Mesendoderm (in vitro differentiated cells): ENCODE measurements at regions not wholly inside any gene's neighbourhood (a gene's known extent, or its start where the extent isn't known, plus 50 kb on each side); places are given as distances from the start of the nearest gene placed in this dataset.

ENCODE experiments used
- DNase-seq: peaks from one replicate; pipeline ENCODE4 v3.0.0; 2013
- H2AK5ac ChIP-seq: 2 replicates; pipeline ENCODE4 v1.6.1; 2013; ENCODE audit warnings: low read length, inconsistent platforms
- H2BK120ac ChIP-seq: 2 replicates; pipeline ENCODE4 v1.6.1; 2013; ENCODE audit warnings: low read depth, mild to moderate bottlenecking, low read length, moderate library complexity, mixed read lengths
- H2BK15ac ChIP-seq: replicated peaks from 2 replicates; pipeline ENCODE4 v1.6.1; 2013; ENCODE audit warnings: low read depth, mild to moderate bottlenecking, moderate library complexity
- H2BK5ac ChIP-seq: 2 replicates; pipeline ENCODE4 v1.6.1; 2013; ENCODE audit warnings: low read length, inconsistent platforms
- H3K18ac ChIP-seq: 2 replicates; pipeline ENCODE4 v1.6.1; 2013; ENCODE audit warnings: mild to moderate bottlenecking, low read length, mixed read lengths
- H3K23ac ChIP-seq: one replicate; pipeline ENCODE4 v1.6.1; 2013; ENCODE audit warnings: low read length
- H3K27ac ChIP-seq: 2 replicates; pipeline ENCODE4 v1.5.1; 2013; ENCODE audit warnings: low read depth, mild to moderate bottlenecking, inconsistent platforms, low read length, moderate library complexity
- H3K27me3 ChIP-seq: 2 replicates; pipeline ENCODE4 v1.6.1; 2013; ENCODE audit warnings: low read length, control low read depth, mild to moderate bottlenecking, inconsistent platforms; ENCODE audit not compliant: insufficient read depth, poor library complexity
- H3K36me3 ChIP-seq: 2 replicates; pipeline ENCODE4 v1.6.1; 2013; ENCODE audit warnings: low read length, inconsistent platforms; ENCODE audit not compliant: control insufficient read depth, insufficient read depth
- H3K4ac ChIP-seq: one replicate; pipeline ENCODE4 v1.6.1; 2013; ENCODE audit warnings: low read depth, mild to moderate bottlenecking, low read length, moderate library complexity
- H3K4me1 ChIP-seq: 2 replicates; pipeline ENCODE4 v1.6.1; 2013; ENCODE audit warnings: low read depth, low read length, inconsistent platforms; ENCODE audit not compliant: control insufficient read depth
- H3K4me2 ChIP-seq: 2 replicates; pipeline ENCODE4 v1.6.1; 2013; ENCODE audit warnings: low read length
- H3K4me3 ChIP-seq: 2 replicates; pipeline ENCODE4 v1.5.1; 2013; ENCODE audit warnings: mild to moderate bottlenecking, low read length
- H3K56ac ChIP-seq: one replicate; pipeline ENCODE4 v1.6.1; 2013; ENCODE audit warnings: low read length
- H3K79me1 ChIP-seq: 2 replicates; pipeline ENCODE4 v1.6.1; 2013; ENCODE audit warnings: low read length, inconsistent platforms
- H3K79me2 ChIP-seq: 2 replicates; pipeline ENCODE4 v1.6.1; 2013; ENCODE audit warnings: mild to moderate bottlenecking, low read length; ENCODE audit not compliant: control insufficient read depth, insufficient read depth
- H3K9ac ChIP-seq: 2 replicates; pipeline ENCODE4 v1.6.1; 2013; ENCODE audit warnings: low read length, inconsistent platforms
- H4K5ac ChIP-seq: one replicate; pipeline ENCODE4 v1.6.1; 2013; ENCODE audit warnings: low read length
- H4K8ac ChIP-seq: one replicate; pipeline ENCODE4 v1.6.1; 2013; ENCODE audit warnings: low read depth, mild to moderate bottlenecking, control low read depth, low read length, moderate library complexity
- WGBS: extraction: QIAGEN DNeasy Blood & Tissue Kit; methylation state at CpG from one replicate; pipeline ENCODE4 v1.1.7; 2013; ENCODE audit warnings: low lambda C conversion rate, missing lambda C conversion rate; ENCODE audit not compliant: insufficient coverage; ENCODE audit errors: extremely low coverage; 5-methylcytosine and 5-hydroxymethylcytosine counted together

DNA sequence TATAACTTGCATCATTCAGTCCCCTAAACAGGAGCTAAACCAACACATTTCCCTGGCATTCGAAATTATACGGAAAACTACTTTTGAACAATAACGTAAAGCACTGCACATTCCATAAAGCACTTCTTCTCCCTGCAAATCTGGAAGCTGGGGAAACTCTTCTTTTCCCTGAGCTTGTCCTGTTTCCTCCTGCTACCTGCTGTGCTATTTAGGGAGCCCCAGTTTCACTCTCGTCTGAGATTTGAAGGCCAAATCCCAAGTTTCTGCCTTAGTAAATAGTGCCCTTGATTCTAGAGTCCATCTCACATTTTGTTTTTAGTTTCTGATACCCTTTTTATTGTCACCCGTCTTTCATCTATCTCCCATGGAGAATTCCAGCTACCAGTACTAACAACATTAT lies 67.7 kb upstream of the OSR1 start:
- no peak overlapping the region for H4K8ac ChIP-seq
- no peaks in the 10 kb centered on the region for H3K79me2 ChIP-seq
- no peaks in the 10 kb centered on the region for H3K4me1 ChIP-seq
- no peak overlapping the region for H4K5ac ChIP-seq
- H3K36me3 ChIP-seq: no peaks in the 10 kb centered on the region
- DNase-seq: no peak
- H2BK5ac ChIP-seq: no peak overlapping the region
- H2BK15ac ChIP-seq: no peak overlapping the region
- no peak overlapping the region for H2BK120ac ChIP-seq
- H3K4me2 ChIP-seq: no peak overlapping the region
- no peak overlapping the region for H3K4ac ChIP-seq
- no peak overlapping the region for H3K4me3 ChIP-seq
- H3K23ac ChIP-seq: no peak overlapping the region
- no peaks in the 10 kb centered on the region for H3K27me3 ChIP-seq
- no peak overlapping the region for H2AK5ac ChIP-seq
- no peak overlapping the region for H3K18ac ChIP-seq
- WGBS: no CpG with 5 or more reads among the region's 5 CpGs
- no peak overlapping the region for H3K9ac ChIP-seq
- H3K56ac ChIP-seq: no peak overlapping the region
- H3K27ac ChIP-seq: no peak overlapping the region
- H3K79me1 ChIP-seq: no peaks in the 10 kb centered on the region

DNA sequence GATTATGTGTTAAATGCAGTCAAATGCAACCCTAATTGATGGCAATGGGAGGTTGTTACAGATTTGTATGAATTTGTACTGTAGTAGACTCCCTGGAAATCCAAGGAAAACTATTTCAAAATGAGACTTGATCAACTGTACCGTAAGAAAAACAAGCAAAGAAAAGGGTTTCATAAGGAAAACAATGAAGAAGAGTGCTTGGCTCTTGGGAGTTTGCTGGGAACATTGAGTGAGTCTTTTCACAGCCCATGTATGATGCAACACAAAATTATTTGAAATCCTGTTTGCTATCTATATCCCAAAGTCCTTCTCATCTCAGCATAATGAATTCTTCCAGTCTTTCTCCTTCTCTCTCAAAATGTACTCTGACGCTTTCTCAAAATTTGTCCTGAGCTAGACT lies 67.0 kb upstream of the OSR1 start:
- Histone ChIP-seq H3K18ac (no peak overlapping the region), H3K27me3 (no peaks in the 10 kb centered on the region), H3K4me1 (no peaks in the 10 kb centered on the region), H2BK15ac (no peak overlapping the region), H2BK5ac (no peak overlapping the region), H3K4ac (no peak overlapping the region), H3K36me3 (no peaks in the 10 kb centered on the region), H3K4me2 (no peak overlapping the region), H2BK120ac (no peak overlapping the region), H3K4me3 (no peak overlapping the region), H3K23ac (no peak overlapping the region), H3K79me1 (no peaks in the 10 kb centered on the region), H2AK5ac (no peak overlapping the region), H3K27ac (no peak overlapping the region), H3K79me2 (no peaks in the 10 kb centered on the region), H3K9ac (no peak overlapping the region), H4K8ac (no peak overlapping the region), H4K5ac (no peak overlapping the region), H3K56ac (no peak overlapping the region)
- DNase-seq: no peak
- WGBS: no CpG with 5 or more reads among the region's 2 CpGs

DNA sequence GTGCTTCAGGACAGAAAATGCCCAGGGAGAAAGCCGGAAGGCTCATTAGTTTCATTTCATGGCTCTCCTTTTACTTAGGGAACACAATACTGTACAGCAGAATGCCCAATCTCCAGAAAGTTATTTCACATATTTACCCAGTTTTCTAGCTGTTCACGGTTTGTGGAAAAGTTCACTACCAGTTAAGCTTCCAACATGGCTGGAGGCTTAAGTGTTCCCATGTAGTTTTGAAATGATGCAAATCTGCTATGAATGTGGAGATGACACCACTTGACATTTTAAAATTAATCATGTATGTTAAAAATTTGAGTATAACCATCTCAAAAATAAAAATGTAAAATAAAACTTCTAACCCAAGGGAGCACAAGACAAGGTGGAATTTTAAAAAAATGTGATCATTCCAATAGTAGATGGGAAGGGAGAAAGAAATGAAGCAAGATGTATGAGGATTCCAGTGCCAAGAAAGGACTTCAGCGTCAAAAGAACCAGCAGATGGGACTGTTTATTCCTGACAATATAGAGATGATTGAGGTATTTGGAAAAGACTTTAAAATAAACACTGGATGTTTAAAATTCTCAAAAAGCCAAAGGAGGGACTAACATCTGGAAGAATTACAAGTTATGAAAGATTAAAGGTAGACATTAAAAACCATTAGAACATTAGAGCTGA lies 60.9 kb upstream of the OSR1 start:
- Histone ChIP-seq H3K79me2 (no peaks in the 10 kb centered on the region), H4K8ac (no peak overlapping the region), H3K9ac (no peak overlapping the region), H3K36me3 (no peaks in the 10 kb centered on the region), H2BK120ac (no peak overlapping the region), H3K18ac (no peak overlapping the region), H2BK15ac (no peak overlapping the region), H3K27ac (no peak overlapping the region), H2BK5ac (no peak overlapping the region), H3K79me1 (no peaks in the 10 kb centered on the region), H3K56ac (no peak overlapping the region), H3K4me1 (peaks cover 3% of the 10 kb centered on the region), H3K4ac (no peak overlapping the region), H3K23ac (no peak overlapping the region), H3K4me3 (no peak overlapping the region), H4K5ac (no peak overlapping the region), H2AK5ac (no peak overlapping the region), H3K4me2 (no peak overlapping the region), H3K27me3 (no peaks in the 10 kb centered on the region)
- no peak for DNase-seq
- WGBS: no CpG with 5 or more reads among the region's 3 CpGs

DNA sequence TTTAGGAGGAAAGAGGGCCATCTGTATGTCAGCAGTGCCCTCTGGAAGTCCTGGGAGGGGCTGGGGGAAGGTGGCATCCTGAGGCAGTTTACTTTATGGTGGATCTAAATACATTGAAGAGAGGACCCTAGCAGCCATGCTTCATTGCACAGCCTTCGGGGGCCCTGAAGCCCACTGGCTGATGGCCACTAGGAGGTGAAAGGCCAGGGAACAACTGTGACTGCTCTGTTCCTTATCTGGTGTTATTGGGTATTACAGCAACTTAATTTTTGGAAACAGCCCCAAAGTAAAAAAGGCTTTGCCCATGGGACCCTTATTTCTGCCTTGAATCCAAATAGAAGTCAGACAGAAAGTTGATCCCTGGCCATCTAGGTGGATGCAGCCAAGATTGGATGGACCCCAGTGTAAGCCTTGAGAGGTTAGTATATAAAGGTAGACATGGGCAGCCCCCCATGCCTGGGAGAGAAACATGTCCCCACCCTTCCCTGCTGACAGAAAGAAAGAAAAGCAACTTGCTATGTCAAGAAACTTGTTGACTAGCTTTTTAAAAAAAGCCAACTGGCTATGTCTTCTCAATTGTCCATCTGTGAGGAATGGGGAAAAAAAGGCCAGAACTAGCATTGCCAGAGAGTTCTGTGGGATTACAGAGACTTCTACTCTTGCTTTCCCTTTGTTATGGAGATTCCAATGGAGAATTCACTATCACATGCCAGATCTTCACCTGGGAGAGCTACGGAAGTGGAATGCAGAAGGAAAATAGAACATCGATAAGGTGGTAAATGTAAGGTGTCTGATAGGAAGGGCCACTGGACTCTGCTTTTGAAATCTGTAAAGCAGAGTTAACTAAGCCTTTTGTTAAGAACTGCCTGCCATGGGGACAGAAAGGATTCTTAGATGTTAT lies 58.6 kb upstream of the OSR1 start:
- no CpG with 5 or more reads among the region's 3 CpGs for WGBS
- H3K18ac ChIP-seq: no peak overlapping the region
- H2BK5ac ChIP-seq: no peak overlapping the region

GRCh38 chr2:19416083-19416482 lies 57.7 kb upstream of the OSR1 start:
- no peak overlapping the region for H3K4ac ChIP-seq
- no peak overlapping the region for H3K18ac ChIP-seq
- H3K4me1 ChIP-seq: peaks cover 3% of the 10 kb centered on the region
- no peak overlapping the region for H3K4me2 ChIP-seq
- no peaks in the 10 kb centered on the region for H3K79me1 ChIP-seq
- H4K5ac ChIP-seq: no peak overlapping the region
- H4K8ac ChIP-seq: no peak overlapping the region
- H3K27ac ChIP-seq: no peak overlapping the region
- H2BK5ac ChIP-seq: no peak overlapping the region
- no peaks in the 10 kb centered on the region for H3K36me3 ChIP-seq
- H3K4me3 ChIP-seq: no peak overlapping the region
- no peak overlapping the region for H2BK15ac ChIP-seq
- no CpG with 5 or more reads among the region's 2 CpGs for WGBS
- H3K79me2 ChIP-seq: no peaks in the 10 kb centered on the region
- no peak for DNase-seq
- H3K23ac ChIP-seq: no peak overlapping the region
- H3K56ac ChIP-seq: no peak overlapping the region
- no peak overlapping the region for H2AK5ac ChIP-seq
- no peak overlapping the region for H3K9ac ChIP-seq
- no peak overlapping the region for H2BK120ac ChIP-seq
- H3K27me3 ChIP-seq: no peaks in the 10 kb centered on the region

More for the DNA sequence above, 58.6 kb upstream of the OSR1 start:
- Histone ChIP-seq H2BK120ac (no peak overlapping the region), H3K36me3 (no peaks in the 10 kb centered on the region), H3K9ac (no peak overlapping the region), H4K8ac (no peak overlapping the region), H3K79me2 (no peaks in the 10 kb centered on the region), H3K27me3 (no peaks in the 10 kb centered on the region), H2BK15ac (no peak overlapping the region), H3K4me2 (no peak overlapping the region), H3K4me1 (peaks cover 3% of the 10 kb centered on the region), H3K4ac (no peak overlapping the region), H3K79me1 (no peaks in the 10 kb centered on the region), H3K56ac (no peak overlapping the region), H4K5ac (no peak overlapping the region), H3K23ac (no peak overlapping the region), H3K27ac (no peak overlapping the region), H3K4me3 (no peak overlapping the region), H2AK5ac (no peak overlapping the region)
- peak; percentile 72 for DNase-seq
